ENCODE measurements at regions not wholly inside any gene's neighbourhood (a gene's known extent, or its start where the extent isn't known, plus 50 kb on each side); places are given as distances from the start of the nearest gene placed in this dataset.
A peak's percentile ranks its signal among the peaks of the same experiment; 100 is the strongest.

DNA sequence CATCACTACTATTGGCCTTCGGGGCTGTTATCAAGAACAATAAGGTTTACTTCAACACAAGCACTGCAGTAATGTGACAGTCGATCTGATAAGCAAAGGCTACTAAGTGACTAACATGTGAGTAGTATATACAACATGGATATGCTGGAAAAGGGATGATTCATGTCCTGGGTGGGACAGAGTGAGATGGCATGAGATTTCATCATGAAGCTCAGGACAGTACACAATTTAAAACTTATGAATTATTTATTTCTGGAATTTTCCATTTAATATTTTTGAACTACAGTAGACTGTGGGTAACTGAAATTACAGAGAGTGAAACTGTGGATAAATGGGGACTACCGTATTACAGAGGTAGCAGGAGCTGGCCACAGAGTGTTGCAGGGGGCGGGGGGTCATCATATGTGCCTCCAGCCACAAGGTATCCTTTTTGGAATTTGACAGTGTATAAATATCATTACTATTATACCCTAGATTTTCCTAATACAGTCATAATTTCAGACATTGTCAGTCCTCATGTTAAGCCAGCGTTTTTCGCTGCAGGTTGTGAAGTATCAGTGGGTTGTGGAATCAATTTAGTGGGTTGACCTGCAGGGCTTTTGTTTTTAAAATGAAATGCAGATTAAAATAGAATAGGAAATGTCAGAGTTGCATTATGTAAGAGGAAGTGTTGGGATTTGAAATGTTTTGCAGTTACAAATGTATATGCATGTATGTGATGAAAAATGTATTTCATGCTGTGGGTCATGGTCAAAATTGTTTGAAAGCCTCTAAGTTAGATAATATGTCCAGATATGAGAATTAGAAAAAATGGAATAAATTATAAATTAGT, 148.0 kb upstream of the NUDT4 start:
- no peak for TF ChIP-seq POLR2AphosphoS5 (IDR thresholded peaks at IDR 0.05)
- no peak for TF ChIP-seq POLR2A (IDR thresholded peaks at IDR 0.05)
- TF ChIP-seq, protein P1, sequence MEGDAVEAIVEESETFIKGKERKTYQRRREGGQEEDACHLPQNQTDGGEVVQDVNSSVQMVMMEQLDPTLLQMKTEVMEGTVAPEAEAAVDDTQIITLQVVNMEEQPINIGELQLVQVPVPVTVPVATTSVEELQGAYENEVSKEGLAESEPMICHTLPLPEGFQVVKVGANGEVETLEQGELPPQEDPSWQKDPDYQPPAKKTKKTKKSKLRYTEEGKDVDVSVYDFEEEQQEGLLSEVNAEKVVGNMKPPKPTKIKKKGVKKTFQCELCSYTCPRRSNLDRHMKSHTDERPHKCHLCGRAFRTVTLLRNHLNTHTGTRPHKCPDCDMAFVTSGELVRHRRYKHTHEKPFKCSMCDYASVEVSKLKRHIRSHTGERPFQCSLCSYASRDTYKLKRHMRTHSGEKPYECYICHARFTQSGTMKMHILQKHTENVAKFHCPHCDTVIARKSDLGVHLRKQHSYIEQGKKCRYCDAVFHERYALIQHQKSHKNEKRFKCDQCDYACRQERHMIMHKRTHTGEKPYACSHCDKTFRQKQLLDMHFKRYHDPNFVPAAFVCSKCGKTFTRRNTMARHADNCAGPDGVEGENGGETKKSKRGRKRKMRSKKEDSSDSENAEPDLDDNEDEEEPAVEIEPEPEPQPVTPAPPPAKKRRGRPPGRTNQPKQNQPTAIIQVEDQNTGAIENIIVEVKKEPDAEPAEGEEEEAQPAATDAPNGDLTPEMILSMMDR (IDR thresholded peaks at IDR 0.05): no peak
- Histone ChIP-seq H3K4me3 (no peak overlapping the region), H3K27me3 (replicated peaks; ENCODE audit: insufficient read depth) (no peaks in the 10 kb centered on the region), H3K36me3 (no peaks in the 10 kb centered on the region), H3K4me1 (replicated peaks) (no peaks in the 10 kb centered on the region), H3K27ac (no peak overlapping the region), H3K9me3 (no peaks in the 10 kb centered on the region)
- WGBS: 74% methylated on average over 6 of the region's 6 CpGs
- DNase-seq (ENCODE audit: low spot score): no peak
- intact Hi-C loops (cut with DNase I): no loop called here

DNA sequence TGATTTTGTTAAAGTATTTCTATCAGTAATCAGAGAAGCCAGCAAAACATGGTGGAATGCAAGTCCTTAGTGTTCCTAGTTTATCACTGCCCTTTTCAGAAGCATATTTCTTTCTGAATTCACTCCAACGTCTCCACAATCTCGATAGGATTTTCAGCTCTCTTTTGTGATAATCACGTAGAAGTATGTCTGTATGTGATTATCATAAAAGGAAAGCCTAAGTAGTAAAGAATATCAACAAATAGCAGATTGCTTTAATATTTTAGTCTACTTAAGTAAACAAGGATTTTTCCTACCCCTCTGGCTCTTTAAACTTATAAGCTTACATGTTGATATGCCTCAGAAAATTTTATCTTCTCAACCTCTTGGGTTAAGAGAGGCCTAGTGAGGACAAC, 147.4 kb upstream of the NUDT4 start:
- DNase-seq (ENCODE audit: low spot score): no peak
- no peak overlapping the region for H3K4me3 ChIP-seq
- WGBS: 52% methylated on average over 3 of the region's 3 CpGs
- H3K27me3 ChIP-seq (replicated peaks; ENCODE audit: insufficient read depth): no peaks in the 10 kb centered on the region
- no peak for TF ChIP-seq POLR2AphosphoS5 (IDR thresholded peaks at IDR 0.05)
- no peak for TF ChIP-seq POLR2A (IDR thresholded peaks at IDR 0.05)
- TF ChIP-seq, protein P1 (IDR thresholded peaks at IDR 0.05): no peak
- intact Hi-C loops (cut with DNase I): no loop called here
- H3K4me1 ChIP-seq (replicated peaks): no peaks in the 10 kb centered on the region
- H3K9me3 ChIP-seq: no peaks in the 10 kb centered on the region
- no peaks in the 10 kb centered on the region for H3K36me3 ChIP-seq
- no peak overlapping the region for H3K27ac ChIP-seq

DNA sequence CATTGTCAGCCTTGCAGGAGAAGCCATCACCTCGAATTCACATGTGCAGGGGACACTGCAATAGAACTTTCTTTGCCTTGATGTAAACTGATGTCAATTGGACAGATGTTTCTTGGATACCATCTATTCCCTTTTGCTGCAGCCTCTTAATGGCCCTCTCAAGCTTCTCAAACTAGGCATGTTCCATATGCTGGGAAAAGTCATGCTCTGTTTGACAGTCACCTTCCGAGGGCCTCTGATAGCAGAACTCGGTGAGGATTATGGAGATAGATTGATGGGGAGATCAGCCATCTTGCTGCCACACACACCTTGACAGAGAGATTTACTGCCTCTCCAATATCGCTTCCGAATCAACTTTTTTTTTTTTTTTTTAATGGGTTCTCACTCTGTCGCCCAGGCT, 145.8 kb upstream of the NUDT4 start:
- Histone ChIP-seq H3K4me3 (no peak overlapping the region), H3K9me3 (no peaks in the 10 kb centered on the region), H3K27ac (no peak overlapping the region), H3K27me3 (replicated peaks; ENCODE audit: insufficient read depth) (no peaks in the 10 kb centered on the region), H3K36me3 (no peaks in the 10 kb centered on the region), H3K4me1 (replicated peaks) (no peaks in the 10 kb centered on the region)
- no peak for DNase-seq (ENCODE audit: low spot score)
- WGBS: 90% methylated on average over 6 of the region's 6 CpGs
- TF ChIP-seq POLR2A (IDR thresholded peaks at IDR 0.05): no peak
- TF ChIP-seq, protein P1 (IDR thresholded peaks at IDR 0.05): no peak
- no peak for TF ChIP-seq POLR2AphosphoS5 (IDR thresholded peaks at IDR 0.05)
- intact Hi-C loops (cut with DNase I): no loop called here

DNA sequence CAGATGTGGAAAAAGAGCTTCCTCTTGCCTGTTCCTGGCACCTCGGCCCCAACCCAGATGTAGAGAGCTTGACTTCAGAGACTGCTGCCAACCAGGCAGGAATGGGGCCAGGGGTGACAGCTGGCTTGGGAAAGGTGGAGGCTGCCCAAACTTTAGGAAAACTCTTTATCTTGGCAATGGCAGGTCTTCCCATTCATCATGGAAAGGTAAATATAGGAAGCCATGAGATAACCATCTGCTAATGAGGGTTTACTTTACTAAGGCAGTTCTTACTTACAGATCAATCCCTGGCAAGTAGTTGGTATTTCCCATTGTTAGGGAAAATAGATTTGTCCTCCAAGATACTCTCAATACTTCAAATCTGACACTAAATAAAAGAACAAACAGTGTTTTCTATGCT, 143.1 kb upstream of the NUDT4 start:
- TF ChIP-seq, protein P1 (IDR thresholded peaks at IDR 0.05): no peak
- TF ChIP-seq POLR2A (IDR thresholded peaks at IDR 0.05): no peak
- TF ChIP-seq POLR2AphosphoS5 (IDR thresholded peaks at IDR 0.05): peak; percentile 19

DNA sequence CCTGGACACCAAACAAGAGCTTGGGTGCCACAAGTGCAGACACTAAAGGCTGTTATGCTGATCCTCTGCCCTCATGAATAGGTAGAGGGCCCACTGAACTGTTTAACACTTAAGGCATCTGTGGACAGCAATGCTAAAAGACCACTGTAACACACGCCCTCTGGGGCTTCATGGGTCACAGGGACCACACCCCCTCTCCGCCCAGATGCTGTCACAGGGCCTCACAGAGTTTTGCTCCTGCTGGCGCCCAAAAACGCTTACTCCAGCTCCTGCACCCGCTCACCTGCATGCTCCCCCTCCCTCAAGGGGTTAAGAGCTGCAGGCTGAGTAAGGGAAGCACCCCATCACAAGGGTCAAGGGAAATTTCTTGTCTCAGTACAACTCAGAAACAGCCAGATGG, 141.8 kb upstream of the NUDT4 start:
- no peak for DNase-seq (ENCODE audit: low spot score)
- 98% methylated on average over 5 of the region's 5 CpGs for WGBS
- no peak overlapping the region for H3K27ac ChIP-seq
- TF ChIP-seq POLR2A (IDR thresholded peaks at IDR 0.05) (no peak), POLR2AphosphoS5 (IDR thresholded peaks at IDR 0.05) (no peak)
- TF ChIP-seq, protein P1 (IDR thresholded peaks at IDR 0.05): no peak
- intact Hi-C loops (cut with DNase I): no loop called here
- H3K36me3 ChIP-seq: no peaks in the 10 kb centered on the region
- no peaks in the 10 kb centered on the region for H3K4me1 ChIP-seq (replicated peaks)
- no peak overlapping the region for H3K4me3 ChIP-seq
- H3K9me3 ChIP-seq: no peaks in the 10 kb centered on the region
- H3K27me3 ChIP-seq (replicated peaks; ENCODE audit: insufficient read depth): no peaks in the 10 kb centered on the region

More for the DNA sequence above, 143.1 kb upstream of the NUDT4 start:
- WGBS: 44% methylated on average over 1 of the region's 1 CpG
- Histone ChIP-seq H3K4me1 (replicated peaks) (no peaks in the 10 kb centered on the region), H3K9me3 (no peaks in the 10 kb centered on the region), H3K27ac (no peak overlapping the region), H3K4me3 (no peak overlapping the region), H3K36me3 (no peaks in the 10 kb centered on the region), H3K27me3 (replicated peaks; ENCODE audit: insufficient read depth) (no peaks in the 10 kb centered on the region)
- intact Hi-C loops (cut with DNase I): no loop called here
- DNase-seq (ENCODE audit: low spot score): peak; percentile 30
